Gastrocnemius medialis (tissue), 4 donors: ENCODE measurements at regions not wholly inside any gene's neighbourhood (a gene's known extent, or its start where the extent isn't known, plus 50 kb on each side); places are given as distances from the start of the nearest gene placed in this dataset.

Experiments used
- ATAC-seq, 2 donors: fragments of 150-250 bp; one replicate each; pipeline ENCODE4 v1.9.1; 2016
- DNase-seq, 2 donors: peaks; one replicate each; pipeline ENCODE4 v3.0.0-alpha.2; 2019
- H3K27ac ChIP-seq, 4 donors: fragments of 200-600 bp; sonication (generic); 1 replicate in 1 of 4; 2 replicates in 3 of 4; pipeline ENCODE4 v1.5.1; 2016 to 2018; ENCODE audit warnings: mild to moderate bottlenecking in 2 of 4, moderate library complexity in 1 of 4
- H3K27me3 ChIP-seq, 3 donors: fragments of 200-600 bp; sonication (generic) in 2 of 3; 1 replicate in 1 of 3; 2 replicates in 2 of 3; pipeline versions ENCODE4 v1.5.1 to v1.6.0; 2016 to 2019; ENCODE audit warnings: mild to moderate bottlenecking in 1 of 3, moderate library complexity in 1 of 3
- H3K36me3 ChIP-seq, 2 donors: fragments of 200-600 bp; sonication (generic) in 1 of 2; one replicate each; pipeline ENCODE4 v1.5.1; 2017 to 2018
- H3K4me1 ChIP-seq, 2 donors: fragments of 200-600 bp; sonication (generic) in 1 of 2; one replicate each; pipeline ENCODE4 v1.5.1; 2016 to 2017; ENCODE audit warnings: mild to moderate bottlenecking in 2 of 2
- H3K4me3 ChIP-seq, 4 donors: fragments of 200-600 bp; sonication (generic) in 3 of 4; 1 replicate in 1 of 4; 2 replicates in 3 of 4; pipeline ENCODE4 v1.5.1; 2016 to 2019; ENCODE audit warnings: mild to moderate bottlenecking in 2 of 4
- H3K9me3 ChIP-seq, 3 donors: fragments of 200-600 bp; sonication (generic) in 2 of 3; 1 replicate in 1 of 3; 2 replicates in 2 of 3; pipeline ENCODE4 v1.5.1; 2016 to 2019
- POLR2A ChIP-seq, 2 donors: fragments of 450-650 bp; IDR thresholded peaks; one replicate each; pipeline ENCODE4 v1.6.1; 2017; ENCODE audit warnings: antibody characterized with exemption in 2 of 2, mild to moderate bottlenecking in 2 of 2, moderate library complexity in 2 of 2
- in situ Hi-C, 4 donors: fragments of 200-750 bp; cut with MboI; loops; one replicate each; pipeline versions ENCODE4 v1.15.0 to v1.8.0; 2017; ENCODE audit warnings: low sequenced_read_pairs in 4 of 4
- intact Hi-C: fragments of 100-400 bp; cut with DNase I; formaldehyde crosslinking; loops from one replicate; pipeline ENCODE4 v1.15.1; 2023; ENCODE audit warnings: low total_unique reads
- TF ChIP-seq, protein P1 (sequence below), 5 experiments: fragments of 450-650 bp in 3 of 5; fragments of 200-600 bp in 2 of 5; sonication (generic) in 2 of 5; IDR thresholded peaks in 4 of 5; conservative IDR thresholded peaks in 1 of 5; 1 replicate in 4 of 5; 2 replicates in 1 of 5; pipeline ENCODE4 v1.5.1; 2016 to 2019; ENCODE audit warnings: antibody characterized with exemption in 5 of 5, mild to moderate bottlenecking in 3 of 5, moderate library complexity in 3 of 5

DNA sequence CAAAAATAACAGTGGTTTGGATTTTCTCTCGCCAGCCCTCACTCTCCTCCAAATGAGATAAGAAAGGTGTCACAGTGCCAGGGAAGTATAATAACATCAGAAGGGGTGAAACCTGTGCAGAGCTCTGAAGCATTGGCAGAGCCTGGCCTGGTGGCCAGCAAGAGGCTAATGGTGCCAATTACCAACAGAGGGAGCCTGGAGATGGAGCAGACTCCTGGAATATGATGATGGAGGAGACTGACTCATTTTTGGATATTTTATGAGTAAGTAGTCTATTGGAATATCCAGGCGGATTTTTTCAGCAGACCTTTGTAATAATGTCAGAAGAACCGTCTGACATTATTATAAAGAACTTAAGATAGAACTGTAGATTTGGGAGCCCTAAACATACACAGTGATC, 442.6 kb upstream of the MARCKS start:
- TF ChIP-seq POLR2A (IDR thresholded peaks at IDR 0.05): no peak
- TF ChIP-seq, protein P1, sequence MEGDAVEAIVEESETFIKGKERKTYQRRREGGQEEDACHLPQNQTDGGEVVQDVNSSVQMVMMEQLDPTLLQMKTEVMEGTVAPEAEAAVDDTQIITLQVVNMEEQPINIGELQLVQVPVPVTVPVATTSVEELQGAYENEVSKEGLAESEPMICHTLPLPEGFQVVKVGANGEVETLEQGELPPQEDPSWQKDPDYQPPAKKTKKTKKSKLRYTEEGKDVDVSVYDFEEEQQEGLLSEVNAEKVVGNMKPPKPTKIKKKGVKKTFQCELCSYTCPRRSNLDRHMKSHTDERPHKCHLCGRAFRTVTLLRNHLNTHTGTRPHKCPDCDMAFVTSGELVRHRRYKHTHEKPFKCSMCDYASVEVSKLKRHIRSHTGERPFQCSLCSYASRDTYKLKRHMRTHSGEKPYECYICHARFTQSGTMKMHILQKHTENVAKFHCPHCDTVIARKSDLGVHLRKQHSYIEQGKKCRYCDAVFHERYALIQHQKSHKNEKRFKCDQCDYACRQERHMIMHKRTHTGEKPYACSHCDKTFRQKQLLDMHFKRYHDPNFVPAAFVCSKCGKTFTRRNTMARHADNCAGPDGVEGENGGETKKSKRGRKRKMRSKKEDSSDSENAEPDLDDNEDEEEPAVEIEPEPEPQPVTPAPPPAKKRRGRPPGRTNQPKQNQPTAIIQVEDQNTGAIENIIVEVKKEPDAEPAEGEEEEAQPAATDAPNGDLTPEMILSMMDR (IDR thresholded peaks at IDR 0.05 in 4 of 5, conservative IDR thresholded peaks at IDR 0.05 in 1 of 5): peak in 2 of 5 experiments; percentile 12 to 24
- Histone ChIP-seq H3K9me3 (no peaks in the 10 kb centered on the region), H3K27me3 (no peaks in the 10 kb centered on the region), H3K4me1 (peaks cover 0 to 3% of the 10 kb centered on the region in 2 donors), H3K36me3 (no peaks in the 10 kb centered on the region), H3K27ac (no peak overlapping the region), H3K4me3 (no peak overlapping the region)
- in situ Hi-C loops (no loop called here), intact Hi-C loops (loop anchor here (10.0 kb wide), 1 partner anchor 440 kb away; the partner anchor contains the start of gene MARCKS)
- no peak for ATAC-seq
- DNase-seq: peak in 1 of 2 donors; percentile 3

DNA sequence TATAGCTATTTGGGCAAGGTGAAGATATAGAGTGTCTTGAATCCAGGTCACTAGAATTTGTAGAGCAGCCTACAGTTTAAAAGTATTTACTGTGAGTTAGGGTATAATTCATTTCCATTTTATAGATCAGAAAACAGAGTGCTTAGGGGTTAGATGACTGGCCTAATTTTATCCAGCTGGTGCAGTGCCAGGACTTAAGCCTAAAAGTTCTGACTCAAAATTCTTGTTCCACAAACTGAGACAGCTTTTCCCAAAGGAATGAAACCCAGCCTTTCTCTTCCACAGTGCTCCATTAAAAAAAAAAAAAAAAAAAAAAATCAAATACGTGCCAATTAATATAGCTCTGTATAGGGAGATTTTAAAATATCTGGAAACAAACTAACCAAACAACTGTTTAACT, 441.0 kb upstream of the MARCKS start:
- in situ Hi-C loops: no loop called here
- Histone ChIP-seq H3K36me3 (no peaks in the 10 kb centered on the region), H3K27ac (no peak overlapping the region), H3K27me3 (no peaks in the 10 kb centered on the region), H3K4me1 (peaks cover 0 to 3% of the 10 kb centered on the region in 2 donors), H3K4me3 (no peak overlapping the region), H3K9me3 (no peaks in the 10 kb centered on the region)
- TF ChIP-seq, protein P1 (IDR thresholded peaks at IDR 0.05 in 4 of 5, conservative IDR thresholded peaks at IDR 0.05 in 1 of 5): no peak
- TF ChIP-seq POLR2A (IDR thresholded peaks at IDR 0.05): no peak
- ATAC-seq (no peak), DNase-seq (no peak)
- intact Hi-C loops: loop anchor here (10.0 kb wide), 1 partner anchor 439 kb away; the partner anchor contains the start of gene MARCKS

DNA sequence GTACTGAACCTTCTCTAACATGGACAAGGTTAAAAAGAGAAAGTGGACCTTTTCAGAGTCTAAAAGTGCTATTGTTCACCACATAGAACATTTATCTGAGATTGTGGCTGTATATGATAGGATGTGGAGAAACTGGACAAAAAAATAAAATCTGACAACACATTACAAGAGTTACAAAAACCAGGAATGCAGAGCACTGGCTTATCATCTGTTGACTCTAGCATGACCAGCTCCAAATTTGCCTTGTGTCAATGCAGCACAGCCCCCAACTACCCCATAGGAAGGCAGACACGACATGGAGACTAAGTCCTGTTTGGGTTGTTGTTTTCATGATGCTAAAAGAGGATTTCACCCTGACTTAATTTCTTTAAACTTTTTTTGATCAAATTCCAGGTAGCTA, 436.9 kb upstream of the MARCKS start:
- in situ Hi-C loops (no loop called here), intact Hi-C loops (no loop called here)
- Histone ChIP-seq H3K27ac (no peak overlapping the region), H3K4me1 (no peaks in the 10 kb centered on the region), H3K9me3 (no peaks in the 10 kb centered on the region), H3K27me3 (no peaks in the 10 kb centered on the region), H3K36me3 (no peaks in the 10 kb centered on the region), H3K4me3 (no peak overlapping the region)
- no peak for ATAC-seq
- DNase-seq: no peak
- TF ChIP-seq POLR2A (IDR thresholded peaks at IDR 0.05): no peak
- TF ChIP-seq, protein P1 (IDR thresholded peaks at IDR 0.05 in 4 of 5, conservative IDR thresholded peaks at IDR 0.05 in 1 of 5): no peak

DNA sequence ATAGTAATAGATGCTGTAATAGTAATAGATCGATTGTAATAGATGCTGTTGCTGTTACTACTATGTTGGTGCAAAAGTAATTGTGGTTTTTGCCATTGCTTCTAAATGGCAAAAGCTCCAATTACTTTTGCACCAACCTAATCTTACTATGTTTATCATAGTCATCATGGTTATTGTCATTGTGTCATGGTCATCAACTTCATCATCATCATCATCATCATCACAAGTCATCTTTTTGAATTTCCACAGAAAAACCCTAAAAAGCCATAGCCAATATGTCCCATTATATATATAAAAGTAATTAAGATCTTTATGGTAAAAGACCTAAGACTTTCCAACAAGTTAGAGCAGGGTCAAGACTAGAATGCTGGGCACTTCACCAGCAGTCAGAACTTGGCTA, 435.1 kb upstream of the MARCKS start:
- H3K27me3 ChIP-seq: no peaks in the 10 kb centered on the region
- in situ Hi-C loops: no loop called here
- no peak for DNase-seq
- intact Hi-C loops: no loop called here
- no peaks in the 10 kb centered on the region for H3K36me3 ChIP-seq
- no peak overlapping the region for H3K27ac ChIP-seq
- no peak overlapping the region for H3K4me3 ChIP-seq
- no peaks in the 10 kb centered on the region for H3K9me3 ChIP-seq
- no peak for ATAC-seq
- H3K4me1 ChIP-seq: no peaks in the 10 kb centered on the region
- TF ChIP-seq, protein P1 (IDR thresholded peaks at IDR 0.05 in 4 of 5, conservative IDR thresholded peaks at IDR 0.05 in 1 of 5): no peak
- no peak for TF ChIP-seq POLR2A (IDR thresholded peaks at IDR 0.05)

DNA sequence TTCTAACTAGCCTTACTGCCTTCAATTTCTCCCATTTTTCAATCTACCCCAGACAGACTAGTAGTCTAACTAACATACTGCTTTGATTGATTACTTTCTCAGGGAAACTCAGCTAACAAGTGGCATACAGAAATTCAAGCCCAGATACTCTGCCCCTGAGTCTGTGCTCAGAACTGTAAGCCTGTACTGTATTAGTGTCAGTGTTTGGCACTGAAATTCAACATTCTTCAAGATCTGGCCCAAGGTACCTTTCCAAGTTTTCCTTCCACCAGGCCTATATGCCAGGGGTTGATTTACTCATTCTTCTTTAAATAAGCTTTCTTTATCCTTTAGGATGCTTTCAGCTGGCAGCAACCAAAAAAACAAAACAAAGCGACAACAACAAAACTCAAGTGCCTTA, 433.2 kb upstream of the MARCKS start:
- intact Hi-C loops: no loop called here
- TF ChIP-seq, protein P1 (IDR thresholded peaks at IDR 0.05 in 4 of 5, conservative IDR thresholded peaks at IDR 0.05 in 1 of 5): no peak
- TF ChIP-seq POLR2A (IDR thresholded peaks at IDR 0.05): no peak

More for the DNA sequence above, 433.2 kb upstream of the MARCKS start:
- DNase-seq (no peak), ATAC-seq (no peak)
- no peaks in the 10 kb centered on the region for H3K9me3 ChIP-seq
- H3K4me3 ChIP-seq: no peak overlapping the region
- H3K36me3 ChIP-seq: no peaks in the 10 kb centered on the region
- in situ Hi-C loops: no loop called here
- H3K4me1 ChIP-seq: no peaks in the 10 kb centered on the region
- no peak overlapping the region for H3K27ac ChIP-seq
- no peaks in the 10 kb centered on the region for H3K27me3 ChIP-seq
